ENCODE measurements at regions not wholly inside any gene's neighbourhood (a gene's known extent, or its start where the extent isn't known, plus 50 kb on each side); places are given as distances from the start of the nearest gene placed in this dataset.

DNA sequence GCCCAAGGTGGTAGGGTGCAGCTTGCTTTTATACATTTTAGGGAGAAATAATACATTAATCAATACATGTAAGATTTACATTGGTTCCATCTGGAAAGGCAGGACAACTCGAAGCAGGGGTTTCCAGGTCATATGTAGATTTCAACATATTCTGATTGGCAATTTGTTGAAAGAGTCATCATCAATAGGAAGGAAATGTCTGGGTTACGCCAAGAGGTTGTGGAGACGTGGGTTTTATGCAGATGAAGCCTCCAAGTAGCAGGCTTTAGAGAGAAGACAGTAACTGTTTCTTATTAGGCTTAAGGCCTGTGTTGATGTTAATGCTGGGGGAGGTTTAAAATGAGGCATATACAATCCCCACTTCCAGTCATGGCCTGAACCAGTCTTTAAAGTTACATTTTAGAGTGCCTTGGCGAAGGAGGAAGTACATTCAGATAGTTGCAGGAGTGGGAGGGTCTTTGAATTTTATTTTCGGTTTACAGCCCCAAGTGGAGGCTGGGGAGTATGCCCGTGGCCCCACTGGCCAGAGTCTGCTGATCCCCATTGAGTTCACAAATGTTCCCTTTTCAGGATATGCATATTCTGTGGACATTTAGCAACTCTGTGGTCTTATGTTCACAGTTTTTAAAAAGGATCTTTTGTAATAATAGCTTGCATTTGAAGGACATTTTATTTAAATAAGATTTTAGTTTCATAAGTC lies 166.0 kb upstream of the GDF10 start:
- H3K27ac ChIP-seq (ENCODE audit: low read depth, low read length), result no peak overlapping the region
- H3K9ac ChIP-seq (ENCODE audit: low read length), result no peak overlapping the region
- no peaks in the 10 kb centered on the region for H3K27me3 ChIP-seq (ENCODE audit: control insufficient read depth in 1 of 2, insufficient read depth in 2 of 2, low read length in 2 of 2)
- no peaks in the 10 kb centered on the region for H3K36me3 ChIP-seq (ENCODE audit: insufficient read depth, low read length)
- no peaks in the 10 kb centered on the region for H3K4me1 ChIP-seq (ENCODE audit: insufficient read depth, low read length)
- no peaks in the 10 kb centered on the region for H3K9me3 ChIP-seq (ENCODE audit: low read length)
- H3K4me3 ChIP-seq (ENCODE audit: low read depth in 1 of 2, low read length in 2 of 2), result no peak overlapping the region

DNA sequence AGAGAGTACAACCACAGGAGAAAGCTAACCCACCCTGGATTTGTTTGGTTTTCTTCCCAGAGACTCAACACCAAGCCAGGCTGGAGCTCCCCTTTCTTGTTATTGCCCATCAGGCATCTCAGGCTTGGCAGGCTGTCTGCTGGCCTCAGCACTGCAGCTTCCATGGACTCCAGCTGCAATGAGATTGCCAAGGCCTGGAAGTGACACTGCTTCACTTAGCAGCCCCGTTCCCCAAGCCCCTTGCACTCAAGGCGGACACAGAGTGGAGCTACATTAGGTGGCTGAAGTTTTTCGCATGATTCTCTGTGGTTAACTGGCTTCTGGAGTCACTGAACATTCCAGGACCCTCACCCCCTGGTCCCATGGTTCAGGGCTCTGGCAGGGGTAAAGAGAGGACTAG lies 163.1 kb upstream of the GDF10 start:
- Histone ChIP-seq H3K27ac (ENCODE audit: low read depth, low read length) (no peak overlapping the region), H3K27me3 (ENCODE audit: control insufficient read depth in 1 of 2, insufficient read depth in 2 of 2, low read length in 2 of 2) (no peaks in the 10 kb centered on the region), H3K4me1 (ENCODE audit: insufficient read depth, low read length) (no peaks in the 10 kb centered on the region), H3K9me3 (ENCODE audit: low read length) (no peaks in the 10 kb centered on the region), H3K4me3 (ENCODE audit: low read depth in 1 of 2, low read length in 2 of 2) (no peak overlapping the region), H3K9ac (ENCODE audit: low read length) (no peak overlapping the region), H3K36me3 (ENCODE audit: insufficient read depth, low read length) (no peaks in the 10 kb centered on the region)

DNA sequence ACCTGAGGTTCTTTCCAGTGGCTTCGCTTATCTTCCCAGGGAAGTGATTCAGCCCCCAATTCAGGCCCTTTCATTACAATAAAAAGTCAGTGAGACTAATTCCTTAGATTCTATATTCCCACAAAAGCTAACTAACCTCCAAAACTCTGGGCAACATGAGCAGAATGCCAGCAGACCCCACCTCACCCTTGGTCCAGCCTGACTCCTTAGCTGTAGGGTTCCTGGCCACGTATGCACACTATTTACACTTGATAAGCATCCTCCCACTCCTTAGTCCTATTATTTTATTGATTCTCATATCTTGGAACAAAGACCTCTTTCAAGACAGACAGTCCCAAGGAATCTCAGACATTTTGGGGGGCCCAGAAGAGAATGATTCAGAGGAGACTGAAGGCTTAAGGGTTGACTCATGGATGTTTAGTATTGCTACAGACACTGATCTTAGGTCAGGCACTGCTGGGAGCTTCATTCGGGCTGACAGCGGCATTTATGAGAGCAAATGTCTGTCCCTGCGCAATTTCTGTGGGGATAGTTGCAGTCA lies 162.6 kb upstream of the GDF10 start:
- H3K27ac ChIP-seq (ENCODE audit: low read depth, low read length), result no peak overlapping the region
- H3K36me3 ChIP-seq (ENCODE audit: insufficient read depth, low read length), result no peaks in the 10 kb centered on the region
- H3K4me1 ChIP-seq (ENCODE audit: insufficient read depth, low read length), result no peaks in the 10 kb centered on the region
- H3K4me3 ChIP-seq (ENCODE audit: low read depth in 1 of 2, low read length in 2 of 2), result no peak overlapping the region
- no peak overlapping the region for H3K9ac ChIP-seq (ENCODE audit: low read length)
- no peaks in the 10 kb centered on the region for H3K9me3 ChIP-seq (ENCODE audit: low read length)
- H3K27me3 ChIP-seq (ENCODE audit: control insufficient read depth in 1 of 2, insufficient read depth in 2 of 2, low read length in 2 of 2), result no peaks in the 10 kb centered on the region

DNA sequence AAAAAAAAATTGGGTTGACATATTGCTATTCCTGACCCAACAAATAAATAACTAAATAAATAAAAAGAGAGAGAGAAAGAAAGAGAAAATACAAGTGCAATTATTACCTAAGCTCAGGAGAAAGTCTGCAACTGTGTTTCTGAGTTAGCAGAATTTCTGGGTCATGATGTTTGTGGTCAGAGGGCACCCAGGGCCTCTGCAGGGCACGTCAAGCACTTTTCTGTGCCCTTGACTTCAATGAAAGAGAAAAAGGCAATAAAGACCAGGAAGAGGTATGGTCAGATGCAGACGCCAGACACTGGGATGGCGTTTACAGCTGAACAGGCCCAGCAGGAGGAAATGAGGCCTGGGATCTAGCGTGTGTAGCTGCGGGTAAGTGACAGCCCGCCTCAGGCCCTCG lies 160.9 kb upstream of the GDF10 start:
- Histone ChIP-seq H3K27ac (ENCODE audit: low read depth, low read length) (no peak overlapping the region), H3K9ac (ENCODE audit: low read length) (no peak overlapping the region), H3K36me3 (ENCODE audit: insufficient read depth, low read length) (no peaks in the 10 kb centered on the region)

DNA sequence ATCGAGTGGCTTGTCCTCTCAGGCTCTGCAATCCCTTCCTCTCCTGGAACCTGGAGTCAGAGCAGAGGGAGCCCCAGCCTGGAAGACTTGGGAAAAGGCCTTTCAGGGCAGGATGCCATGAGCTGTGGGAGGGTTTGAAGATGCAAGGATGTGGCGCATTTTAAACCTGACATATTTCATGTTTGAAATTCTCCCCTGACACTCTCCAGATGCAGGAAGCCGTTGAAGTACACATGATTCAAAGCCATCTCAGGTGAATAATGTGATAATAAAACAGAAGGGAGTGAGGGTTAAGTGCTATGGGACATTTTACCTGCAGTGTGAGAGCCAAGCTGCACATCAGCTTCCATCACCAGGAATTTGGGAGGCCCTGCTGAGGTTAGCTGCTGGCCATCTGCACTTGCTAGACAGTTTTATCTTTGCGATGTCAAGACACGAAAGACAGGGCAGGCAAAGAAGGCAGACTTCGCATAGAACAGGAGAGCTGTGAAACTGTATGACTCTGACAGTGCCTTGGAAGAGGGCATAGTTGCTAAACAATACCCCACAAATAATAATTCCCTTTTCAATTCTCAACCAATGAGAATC lies 159.1 kb upstream of the GDF10 start:
- H3K27ac ChIP-seq (ENCODE audit: low read depth, low read length), result no peak overlapping the region
- H3K27me3 ChIP-seq (ENCODE audit: control insufficient read depth in 1 of 2, insufficient read depth in 2 of 2, low read length in 2 of 2), result no peaks in the 10 kb centered on the region
- no peak overlapping the region for H3K4me3 ChIP-seq (ENCODE audit: low read depth in 1 of 2, low read length in 2 of 2)
- no peak overlapping the region for H3K9ac ChIP-seq (ENCODE audit: low read length)
- no peaks in the 10 kb centered on the region for H3K9me3 ChIP-seq (ENCODE audit: low read length)
- no peaks in the 10 kb centered on the region for H3K4me1 ChIP-seq (ENCODE audit: insufficient read depth, low read length)
- no peaks in the 10 kb centered on the region for H3K36me3 ChIP-seq (ENCODE audit: insufficient read depth, low read length)

More for the DNA sequence above, 160.9 kb upstream of the GDF10 start:
- no peaks in the 10 kb centered on the region for H3K27me3 ChIP-seq (ENCODE audit: control insufficient read depth in 1 of 2, insufficient read depth in 2 of 2, low read length in 2 of 2)
- H3K4me3 ChIP-seq (ENCODE audit: low read depth in 1 of 2, low read length in 2 of 2), result no peak overlapping the region
- no peaks in the 10 kb centered on the region for H3K4me1 ChIP-seq (ENCODE audit: insufficient read depth, low read length)
- H3K9me3 ChIP-seq (ENCODE audit: low read length), result no peaks in the 10 kb centered on the region

DNA sequence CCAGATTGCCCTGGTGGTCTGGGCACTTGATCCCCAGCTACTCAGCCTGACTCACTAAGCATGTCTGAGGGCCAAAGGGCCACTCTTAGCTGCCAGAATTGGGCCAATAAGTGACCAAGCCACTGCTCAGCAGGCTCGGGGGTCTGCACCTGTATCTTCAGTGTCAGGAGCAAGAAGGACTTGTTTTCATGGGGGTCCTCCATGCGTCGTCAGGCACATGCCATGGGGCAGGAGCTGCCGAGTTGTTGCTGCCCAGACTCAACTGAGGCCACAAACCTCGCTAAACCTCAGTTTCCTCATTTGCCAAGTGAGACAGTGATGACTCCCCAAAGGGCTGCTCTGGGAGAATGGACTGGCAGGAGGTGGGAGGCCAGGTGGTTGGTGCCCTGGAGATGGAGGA lies 158.6 kb upstream of the GDF10 start:
- Histone ChIP-seq H3K9me3 (ENCODE audit: low read length) (no peaks in the 10 kb centered on the region), H3K36me3 (ENCODE audit: insufficient read depth, low read length) (no peaks in the 10 kb centered on the region), H3K27me3 (ENCODE audit: control insufficient read depth in 1 of 2, insufficient read depth in 2 of 2, low read length in 2 of 2) (no peaks in the 10 kb centered on the region), H3K9ac (ENCODE audit: low read length) (no peak overlapping the region), H3K4me1 (ENCODE audit: insufficient read depth, low read length) (no peaks in the 10 kb centered on the region), H3K4me3 (ENCODE audit: low read depth in 1 of 2, low read length in 2 of 2) (no peak overlapping the region), H3K27ac (ENCODE audit: low read depth, low read length) (no peak overlapping the region)

DNA sequence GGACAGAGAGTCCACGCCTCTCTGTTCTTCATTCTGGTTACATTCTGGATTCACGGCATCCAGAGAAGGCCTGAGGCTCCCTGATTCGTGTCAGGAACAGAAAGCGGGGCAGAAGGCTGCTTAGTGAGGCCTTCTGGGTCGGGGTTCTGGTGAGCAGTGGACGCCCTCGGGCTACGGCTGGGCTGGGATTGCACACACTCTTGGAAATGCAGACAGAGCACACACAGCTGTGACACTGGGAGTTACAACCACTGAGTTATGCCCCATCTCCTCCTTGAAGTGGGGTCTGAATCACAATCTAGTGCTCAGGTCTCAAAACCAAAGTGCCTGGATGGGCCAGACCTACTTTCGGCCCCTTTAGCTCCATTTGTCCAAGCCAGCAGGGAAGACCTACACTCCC lies 156.9 kb upstream of the GDF10 start:
- Histone ChIP-seq H3K9ac (ENCODE audit: low read length) (no peak overlapping the region), H3K4me1 (ENCODE audit: insufficient read depth, low read length) (no peaks in the 10 kb centered on the region), H3K27ac (ENCODE audit: low read depth, low read length) (no peak overlapping the region), H3K9me3 (ENCODE audit: low read length) (no peaks in the 10 kb centered on the region), H3K36me3 (ENCODE audit: insufficient read depth, low read length) (no peaks in the 10 kb centered on the region), H3K27me3 (ENCODE audit: control insufficient read depth in 1 of 2, insufficient read depth in 2 of 2, low read length in 2 of 2) (no peaks in the 10 kb centered on the region), H3K4me3 (ENCODE audit: low read depth in 1 of 2, low read length in 2 of 2) (no peak overlapping the region)

DNA sequence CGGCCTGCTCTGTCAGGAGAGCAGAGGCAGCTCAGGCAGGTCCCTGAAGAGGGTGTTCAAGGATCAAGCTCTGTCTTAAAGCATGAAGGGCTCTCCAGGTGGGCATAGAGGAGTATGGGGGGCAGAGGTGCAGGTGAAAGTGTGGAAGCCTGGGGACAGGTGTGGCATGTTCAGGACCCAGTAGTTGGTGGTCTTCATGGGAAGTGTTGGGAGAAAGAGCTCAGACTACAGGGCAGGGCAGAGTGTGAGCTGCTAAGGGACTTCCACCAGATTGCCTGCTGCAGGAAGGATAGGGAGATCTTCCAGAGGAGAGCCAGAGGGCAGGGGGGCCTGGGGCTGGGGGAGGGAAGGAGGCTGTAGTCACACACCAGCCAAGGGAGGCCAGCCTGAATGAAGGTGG lies 156.5 kb upstream of the GDF10 start:
- Histone ChIP-seq H3K27ac (ENCODE audit: low read depth, low read length) (no peak overlapping the region), H3K9ac (ENCODE audit: low read length) (no peak overlapping the region), H3K36me3 (ENCODE audit: insufficient read depth, low read length) (no peaks in the 10 kb centered on the region), H3K9me3 (ENCODE audit: low read length) (no peaks in the 10 kb centered on the region), H3K4me1 (ENCODE audit: insufficient read depth, low read length) (no peaks in the 10 kb centered on the region), H3K4me3 (ENCODE audit: low read depth in 1 of 2, low read length in 2 of 2) (no peak overlapping the region), H3K27me3 (ENCODE audit: control insufficient read depth in 1 of 2, insufficient read depth in 2 of 2, low read length in 2 of 2) (no peaks in the 10 kb centered on the region)

DNA sequence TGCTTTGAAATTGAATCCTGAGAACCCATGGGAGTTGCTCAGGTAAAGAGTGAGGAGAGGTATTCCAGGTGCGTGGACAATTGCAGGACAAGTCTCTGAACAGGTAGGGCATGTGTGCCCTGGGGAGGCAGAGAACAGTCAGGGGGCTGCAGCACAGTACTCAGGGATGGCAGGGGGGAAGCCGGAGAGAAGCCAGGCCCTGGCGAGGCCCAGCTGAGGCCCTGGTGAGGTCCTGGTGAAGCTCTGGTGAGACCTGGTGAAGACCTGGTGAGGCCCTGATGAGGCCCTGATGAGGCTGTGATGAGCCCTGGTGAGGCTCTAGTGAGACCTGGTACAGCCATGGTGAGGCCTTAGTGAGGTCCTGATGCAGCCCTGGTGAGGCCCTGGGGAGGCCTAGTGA lies 155.5 kb upstream of the GDF10 start:
- no peaks in the 10 kb centered on the region for H3K9me3 ChIP-seq (ENCODE audit: low read length)
- H3K9ac ChIP-seq (ENCODE audit: low read length), result no peak overlapping the region
- no peak overlapping the region for H3K4me3 ChIP-seq (ENCODE audit: low read depth in 1 of 2, low read length in 2 of 2)
- no peaks in the 10 kb centered on the region for H3K4me1 ChIP-seq (ENCODE audit: insufficient read depth, low read length)
- no peaks in the 10 kb centered on the region for H3K27me3 ChIP-seq (ENCODE audit: control insufficient read depth in 1 of 2, insufficient read depth in 2 of 2, low read length in 2 of 2)
- no peaks in the 10 kb centered on the region for H3K36me3 ChIP-seq (ENCODE audit: insufficient read depth, low read length)
- H3K27ac ChIP-seq (ENCODE audit: low read depth, low read length), result no peak overlapping the region

DNA sequence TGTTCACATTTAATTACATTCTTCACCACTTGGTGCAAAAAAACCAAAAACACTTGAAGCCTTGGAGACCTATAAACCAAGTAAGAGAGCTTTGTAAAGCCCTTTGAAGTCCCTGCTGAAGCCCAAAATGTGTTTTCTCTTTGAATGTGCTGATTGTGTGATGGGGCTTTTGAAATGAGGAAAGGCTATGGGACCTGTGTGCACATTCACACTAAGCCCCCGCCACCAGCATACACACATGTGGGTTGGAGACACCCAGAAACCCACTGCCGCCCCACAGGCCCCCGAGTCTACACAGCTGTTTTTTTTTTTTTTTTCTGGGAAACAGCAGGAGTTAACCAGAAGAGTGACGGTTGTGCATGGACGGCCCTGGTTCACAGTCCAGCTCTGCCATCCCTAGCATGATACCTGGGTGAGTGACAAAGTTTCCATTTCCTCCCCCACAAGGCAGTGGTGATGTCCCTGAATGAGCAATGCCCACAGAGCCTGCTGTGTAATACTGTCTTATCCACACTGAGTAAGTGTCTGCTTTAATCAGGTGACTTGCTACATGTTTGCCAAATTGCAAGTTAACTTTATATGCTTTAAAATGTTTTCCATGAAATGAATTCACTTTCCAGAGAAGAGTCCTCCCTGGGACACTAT lies 154.6 kb upstream of the GDF10 start:
- no peaks in the 10 kb centered on the region for H3K9me3 ChIP-seq (ENCODE audit: low read length)
- no peaks in the 10 kb centered on the region for H3K27me3 ChIP-seq (ENCODE audit: control insufficient read depth in 1 of 2, insufficient read depth in 2 of 2, low read length in 2 of 2)
- no peaks in the 10 kb centered on the region for H3K4me1 ChIP-seq (ENCODE audit: insufficient read depth, low read length)
- H3K4me3 ChIP-seq (ENCODE audit: low read depth in 1 of 2, low read length in 2 of 2), result no peak overlapping the region
- H3K9ac ChIP-seq (ENCODE audit: low read length), result no peak overlapping the region
- H3K36me3 ChIP-seq (ENCODE audit: insufficient read depth, low read length), result no peaks in the 10 kb centered on the region
- no peak overlapping the region for H3K27ac ChIP-seq (ENCODE audit: low read depth, low read length)

DNA sequence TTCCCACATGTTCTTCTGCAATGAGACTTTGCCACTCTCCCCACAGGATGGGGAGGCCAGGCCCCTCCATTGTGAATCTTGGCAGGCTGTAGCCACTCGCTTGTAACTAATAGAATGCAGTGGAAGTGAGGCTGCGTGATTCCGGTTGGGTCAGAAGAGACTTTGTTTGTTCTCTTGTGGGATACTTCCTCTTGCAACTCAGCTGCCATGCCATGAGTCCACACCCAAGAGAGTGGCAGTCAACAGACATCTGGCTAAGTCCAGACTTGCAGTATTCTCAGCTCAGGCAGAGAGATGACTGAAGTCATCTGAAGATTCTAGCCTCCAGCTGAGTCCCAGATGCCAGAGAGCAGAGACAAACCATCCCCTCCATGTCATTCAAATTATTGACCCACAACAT lies 153.4 kb upstream of the GDF10 start:
- Histone ChIP-seq H3K36me3 (ENCODE audit: insufficient read depth, low read length) (no peaks in the 10 kb centered on the region), H3K9me3 (ENCODE audit: low read length) (no peaks in the 10 kb centered on the region), H3K9ac (ENCODE audit: low read length) (no peak overlapping the region), H3K4me3 (ENCODE audit: low read depth in 1 of 2, low read length in 2 of 2) (no peak overlapping the region), H3K4me1 (ENCODE audit: insufficient read depth, low read length) (no peaks in the 10 kb centered on the region), H3K27ac (ENCODE audit: low read depth, low read length) (no peak overlapping the region), H3K27me3 (ENCODE audit: control insufficient read depth in 1 of 2, insufficient read depth in 2 of 2, low read length in 2 of 2) (no peaks in the 10 kb centered on the region)
